Kidney epithelial cell (primary cell): ENCODE measurements at regions not wholly inside any gene's neighbourhood (a gene's known extent, or its start where the extent isn't known, plus 50 kb on each side); places are given as distances from the start of the nearest gene placed in this dataset.
"Not testable (repeated sequence)": the region's sequence is repeated elsewhere in the genome, so short reads cannot be mapped to it uniquely, and the experiment has no call there.

Experiments used
- DNase-seq: peaks from one replicate; pipeline ENCODE4 v3.0.0-alpha.2; 2010; ENCODE audit warnings: low read depth
- H3K27me3 ChIP-seq: 2 replicates; pipeline ENCODE4 v1.6.0; 2011; ENCODE audit warnings: low read length; ENCODE audit not compliant: control insufficient read depth, insufficient read depth
- H3K36me3 ChIP-seq: 2 replicates; pipeline ENCODE4 v1.5.1; 2011; ENCODE audit warnings: low read length; ENCODE audit not compliant: control insufficient read depth, insufficient read depth
- H3K4me3 ChIP-seq: 2 replicates; pipeline ENCODE4 v1.5.1; 2011; ENCODE audit warnings: low read depth, mild to moderate bottlenecking, control low read depth, low read length
- TF ChIP-seq, protein P1 (sequence below): IDR thresholded peaks from 2 replicates; pipeline ENCODE4 v1.5.1; 2011; ENCODE audit warnings: mild to moderate bottlenecking, moderate library complexity, low read length, control low read depth, inconsistent platforms; ENCODE audit not compliant: insufficient read depth, poor library complexity, severe bottlenecking

DNA sequence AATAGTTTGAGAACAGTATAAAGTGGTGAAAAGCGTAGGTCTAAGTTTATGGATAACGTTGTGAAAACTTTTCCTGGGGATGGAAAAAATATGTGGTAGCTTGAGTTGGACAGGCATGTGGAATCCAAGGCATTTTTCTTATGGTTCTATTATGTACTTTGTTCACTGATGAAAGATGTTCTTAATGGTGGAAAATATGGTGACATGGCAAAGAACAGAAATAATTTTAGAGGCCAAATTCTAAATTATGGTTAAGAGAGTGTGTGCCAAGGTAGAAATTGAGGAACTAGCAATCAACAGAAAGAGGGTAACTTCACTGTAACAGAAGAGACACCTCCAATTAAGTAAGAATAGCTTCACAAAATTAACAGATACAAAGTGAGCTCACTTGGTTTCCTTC, 427.8 kb downstream of the SLC6A15 start:
- Histone ChIP-seq H3K4me3 (no peak overlapping the region), H3K36me3 (no peaks in the 10 kb centered on the region), H3K27me3 (no peaks in the 10 kb centered on the region)
- no peak for DNase-seq
- TF ChIP-seq, protein P1, sequence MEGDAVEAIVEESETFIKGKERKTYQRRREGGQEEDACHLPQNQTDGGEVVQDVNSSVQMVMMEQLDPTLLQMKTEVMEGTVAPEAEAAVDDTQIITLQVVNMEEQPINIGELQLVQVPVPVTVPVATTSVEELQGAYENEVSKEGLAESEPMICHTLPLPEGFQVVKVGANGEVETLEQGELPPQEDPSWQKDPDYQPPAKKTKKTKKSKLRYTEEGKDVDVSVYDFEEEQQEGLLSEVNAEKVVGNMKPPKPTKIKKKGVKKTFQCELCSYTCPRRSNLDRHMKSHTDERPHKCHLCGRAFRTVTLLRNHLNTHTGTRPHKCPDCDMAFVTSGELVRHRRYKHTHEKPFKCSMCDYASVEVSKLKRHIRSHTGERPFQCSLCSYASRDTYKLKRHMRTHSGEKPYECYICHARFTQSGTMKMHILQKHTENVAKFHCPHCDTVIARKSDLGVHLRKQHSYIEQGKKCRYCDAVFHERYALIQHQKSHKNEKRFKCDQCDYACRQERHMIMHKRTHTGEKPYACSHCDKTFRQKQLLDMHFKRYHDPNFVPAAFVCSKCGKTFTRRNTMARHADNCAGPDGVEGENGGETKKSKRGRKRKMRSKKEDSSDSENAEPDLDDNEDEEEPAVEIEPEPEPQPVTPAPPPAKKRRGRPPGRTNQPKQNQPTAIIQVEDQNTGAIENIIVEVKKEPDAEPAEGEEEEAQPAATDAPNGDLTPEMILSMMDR: no peak

DNA sequence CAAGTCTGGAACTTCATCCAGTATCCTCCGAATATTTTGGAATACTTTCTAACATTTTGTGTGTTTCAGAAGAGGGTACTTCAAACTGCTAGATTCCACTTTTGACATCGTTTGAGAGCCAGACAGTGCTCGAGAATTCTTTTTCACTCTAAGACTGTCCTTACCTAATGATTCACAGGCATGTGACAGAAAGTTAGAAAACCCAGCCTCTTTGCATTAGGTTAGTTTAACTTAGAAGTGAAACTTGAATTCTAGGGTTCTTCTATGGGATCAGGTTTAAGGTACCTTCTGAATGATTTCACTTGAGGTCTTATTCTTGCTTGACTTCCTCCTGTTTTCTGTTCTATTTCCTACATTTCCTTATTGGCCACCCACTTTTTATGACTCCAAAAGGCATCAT, 431.8 kb downstream of the SLC6A15 start:
- no peaks in the 10 kb centered on the region for H3K36me3 ChIP-seq
- no peak overlapping the region for H3K4me3 ChIP-seq
- TF ChIP-seq, protein P1: no peak
- no peaks in the 10 kb centered on the region for H3K27me3 ChIP-seq
- DNase-seq: no peak

DNA sequence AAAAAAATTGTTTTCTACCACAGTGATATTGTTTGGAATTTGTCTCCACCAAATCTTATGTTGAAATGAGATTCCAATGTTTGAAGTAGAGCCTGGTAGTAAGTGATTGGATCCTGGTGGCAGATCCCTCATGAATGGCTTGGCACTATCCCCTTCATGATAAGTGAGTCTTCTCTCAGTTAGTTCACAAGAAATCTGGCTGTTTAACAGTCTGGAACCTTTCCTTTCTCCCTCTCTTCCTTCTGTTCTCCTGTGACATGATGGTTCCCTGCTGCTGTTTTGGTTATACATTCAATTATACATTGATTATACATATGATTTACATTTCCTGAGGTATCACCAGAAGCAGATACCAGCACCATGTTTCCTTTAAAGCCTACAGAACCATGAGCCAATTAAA, 442.2 kb downstream of the SLC6A15 start:
- H3K27me3 ChIP-seq: no peaks in the 10 kb centered on the region
- H3K4me3 ChIP-seq: no peak overlapping the region
- no peak for DNase-seq
- H3K36me3 ChIP-seq: no peaks in the 10 kb centered on the region
- TF ChIP-seq, protein P1: no peak

DNA sequence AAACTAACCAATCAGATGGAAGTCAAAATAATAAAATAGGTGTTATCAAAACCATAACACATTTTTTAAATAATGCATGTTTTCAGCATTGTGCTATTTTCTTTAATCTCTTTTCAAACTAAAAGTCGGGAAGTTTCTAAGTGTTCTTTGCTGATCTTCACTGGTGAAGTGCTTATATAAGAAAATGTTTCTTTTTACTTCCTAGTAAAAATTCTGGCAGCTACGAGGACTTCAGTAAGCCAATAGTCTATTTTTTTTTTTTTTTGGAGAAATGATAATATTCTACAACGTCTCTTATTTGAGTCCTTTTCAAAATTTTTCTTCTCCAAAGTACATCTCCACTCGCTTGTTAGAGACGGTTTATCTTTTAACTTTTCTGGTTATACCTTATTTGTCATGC, 448.0 kb downstream of the SLC6A15 start:
- TF ChIP-seq, protein P1: no peak

DNA sequence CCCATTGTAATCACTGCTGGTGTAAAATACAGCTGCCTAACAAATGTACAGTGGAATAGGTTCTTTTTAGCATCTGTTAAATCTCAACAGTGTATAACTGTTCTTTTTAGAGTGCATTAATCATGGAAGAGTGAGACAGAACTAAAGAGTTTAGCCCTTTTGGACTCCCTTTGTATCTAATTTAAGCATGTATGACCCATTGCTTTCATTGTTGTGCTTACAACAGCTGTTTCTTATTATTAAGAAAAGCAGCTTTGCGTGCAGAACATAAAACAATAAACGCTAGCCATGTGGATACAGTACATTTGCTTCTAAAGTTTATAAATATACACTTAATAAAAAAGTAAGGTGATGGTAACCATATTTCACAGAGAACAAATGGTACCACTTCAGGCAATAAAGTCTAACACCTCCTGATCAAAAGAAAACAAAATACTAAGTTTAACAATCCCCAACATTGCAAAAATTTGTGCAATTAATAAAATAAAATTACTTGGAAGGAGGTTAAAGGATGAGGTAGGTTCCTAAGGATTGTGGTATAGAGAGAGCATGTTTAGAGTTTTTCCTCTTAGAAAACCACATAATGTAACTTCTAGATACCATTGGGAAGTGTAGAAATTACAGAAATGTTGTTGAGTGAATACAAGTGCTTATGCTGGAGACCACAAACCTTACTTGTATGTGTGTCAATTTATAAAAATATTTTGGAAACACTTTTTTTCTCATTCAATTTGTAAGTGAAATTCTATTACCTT, 448.7 kb downstream of the SLC6A15 start:
- no peak for DNase-seq
- TF ChIP-seq, protein P1: no peak
- H3K36me3 ChIP-seq: no peaks in the 10 kb centered on the region
- H3K27me3 ChIP-seq: no peaks in the 10 kb centered on the region
- H3K4me3 ChIP-seq: no peak overlapping the region

More for the DNA sequence above, 448.0 kb downstream of the SLC6A15 start:
- no peak for DNase-seq
- Histone ChIP-seq H3K27me3 (no peaks in the 10 kb centered on the region), H3K4me3 (no peak overlapping the region), H3K36me3 (no peaks in the 10 kb centered on the region)

DNA sequence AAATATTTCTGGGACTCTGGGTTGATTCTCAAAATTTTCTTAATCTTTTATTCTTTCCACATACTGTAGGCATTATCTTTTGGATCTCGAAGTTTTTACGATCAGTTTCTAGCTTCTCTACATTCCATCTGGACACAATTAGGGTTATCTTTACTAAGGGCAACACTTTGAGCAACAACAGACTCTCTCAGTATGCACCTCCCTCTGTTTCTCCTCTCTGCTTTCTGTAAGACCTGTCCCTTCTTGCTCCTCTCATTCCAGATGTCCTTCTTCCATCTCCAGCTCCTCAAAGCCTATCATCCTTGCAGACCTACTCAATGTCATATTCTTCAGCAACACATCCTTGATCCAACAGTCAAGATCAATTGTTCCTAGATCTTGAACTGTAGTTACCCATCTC, 457.0 kb downstream of the SLC6A15 start:
- no peak for DNase-seq
- Histone ChIP-seq H3K4me3 (no peak overlapping the region), H3K36me3 (no peaks in the 10 kb centered on the region), H3K27me3 (no peaks in the 10 kb centered on the region)
- TF ChIP-seq, protein P1: no peak

DNA sequence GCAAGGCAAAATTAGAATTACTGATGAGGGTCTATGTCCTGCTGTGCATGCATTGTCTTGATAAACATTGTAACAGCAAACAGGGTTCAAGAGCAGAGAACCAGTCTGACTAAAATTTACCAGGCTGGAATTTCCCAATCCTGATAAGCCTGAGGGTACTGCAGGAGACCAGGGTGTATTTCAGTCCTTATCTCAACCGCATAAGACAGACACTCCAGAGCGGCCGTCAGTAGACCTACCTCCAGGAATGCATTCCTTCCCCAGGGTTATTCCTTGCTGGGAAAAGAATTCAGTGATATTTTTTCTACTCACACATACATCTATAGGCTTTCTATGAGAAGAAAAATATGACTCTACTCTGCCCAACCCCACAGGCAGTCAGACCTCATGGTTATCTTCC, 466.1 kb downstream of the SLC6A15 start:
- not testable (repeated sequence) for DNase-seq, H3K27me3 ChIP-seq, H3K36me3 ChIP-seq, H3K4me3 ChIP-seq
